Activated naive CD4-positive, alpha-beta T cell treated with Interleukin-2 at 50 U/mL for 16 hours (primary cell): ENCODE measurements at regions not wholly inside any gene's neighbourhood (a gene's known extent, or its start where the extent isn't known, plus 50 kb on each side); places are given as distances from the start of the nearest gene placed in this dataset.

Experiments
- DNase-seq: peaks from one replicate; pipeline ENCODE4 v3.0.0-alpha.2; 2020

DNA sequence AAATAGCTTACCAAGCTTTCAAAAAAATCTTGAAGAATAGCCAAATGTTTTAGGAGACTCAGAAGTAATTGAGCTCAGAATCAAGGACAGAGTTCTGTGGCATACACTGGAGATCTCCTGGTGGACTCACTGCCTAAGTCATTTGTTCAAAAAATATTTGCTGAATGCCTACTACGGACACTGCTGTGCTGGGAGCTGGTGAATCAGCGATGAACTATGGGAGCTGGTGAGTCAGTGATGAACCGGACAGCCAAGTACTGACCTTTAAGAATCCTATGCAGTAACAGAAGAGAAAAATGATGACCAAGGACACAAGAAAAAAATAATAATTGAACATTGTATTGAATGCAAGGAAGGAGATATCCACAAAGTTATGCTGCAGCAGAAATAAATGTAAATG is 717.9 kb upstream of the CXADR start:
- no peak for DNase-seq

DNA sequence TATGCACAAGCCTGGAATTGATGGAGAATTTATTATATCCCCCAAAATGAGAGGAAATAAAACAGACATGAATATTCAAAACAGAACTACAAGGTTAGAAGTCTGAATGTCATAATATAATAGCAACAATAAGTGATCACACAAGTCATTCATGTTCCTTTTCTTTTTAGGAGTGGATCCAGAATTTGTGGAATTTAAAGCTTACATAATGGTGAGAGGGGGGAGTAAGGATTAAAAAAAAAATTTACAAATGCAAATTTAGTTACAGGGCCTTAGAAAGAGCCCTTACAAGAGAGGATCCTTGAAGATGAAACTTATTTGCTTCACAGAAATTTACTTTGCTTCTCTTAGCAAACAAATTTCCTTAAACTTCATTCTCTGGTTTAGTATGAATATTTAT is 716.1 kb upstream of the CXADR start:
- DNase-seq: no peak

DNA sequence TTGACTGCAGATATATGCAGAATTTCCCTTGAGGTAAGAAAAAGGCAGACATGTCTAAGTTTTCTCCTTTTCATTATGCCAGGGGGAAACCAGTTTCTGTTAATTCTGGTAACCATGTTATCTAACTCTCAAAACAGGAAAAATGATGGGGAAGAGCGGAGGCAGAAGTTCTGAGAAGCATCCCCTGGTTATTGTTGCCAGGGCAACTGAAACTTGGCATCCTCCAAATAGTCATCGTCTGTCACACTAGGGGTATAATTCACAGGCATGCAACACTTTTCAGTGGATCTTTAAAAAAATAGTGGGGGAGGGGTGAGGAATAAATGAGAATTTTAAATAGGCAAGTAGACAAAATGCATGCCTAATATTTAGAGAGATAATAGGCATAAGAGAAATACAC is 715.3 kb upstream of the CXADR start:
- no peak for DNase-seq

DNA sequence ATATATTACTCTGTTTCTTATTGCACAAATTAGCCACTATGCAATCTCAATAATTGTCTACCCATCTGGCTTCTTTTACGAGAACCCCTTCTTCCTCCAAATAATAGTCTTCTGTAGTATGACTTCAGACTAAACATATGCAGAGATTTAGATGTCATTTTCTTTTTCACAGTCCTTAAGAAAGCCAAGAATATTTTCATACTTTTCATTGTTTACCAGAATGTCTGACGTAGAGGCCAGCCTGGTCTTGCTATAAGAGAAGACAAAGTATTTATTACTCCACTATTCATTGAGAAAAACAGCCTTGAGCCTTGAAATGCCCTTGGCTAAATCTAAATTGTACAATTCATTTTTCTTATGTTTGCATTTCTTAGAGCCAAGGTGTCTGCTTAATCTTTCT is 714.9 kb upstream of the CXADR start:
- DNase-seq: no peak

DNA sequence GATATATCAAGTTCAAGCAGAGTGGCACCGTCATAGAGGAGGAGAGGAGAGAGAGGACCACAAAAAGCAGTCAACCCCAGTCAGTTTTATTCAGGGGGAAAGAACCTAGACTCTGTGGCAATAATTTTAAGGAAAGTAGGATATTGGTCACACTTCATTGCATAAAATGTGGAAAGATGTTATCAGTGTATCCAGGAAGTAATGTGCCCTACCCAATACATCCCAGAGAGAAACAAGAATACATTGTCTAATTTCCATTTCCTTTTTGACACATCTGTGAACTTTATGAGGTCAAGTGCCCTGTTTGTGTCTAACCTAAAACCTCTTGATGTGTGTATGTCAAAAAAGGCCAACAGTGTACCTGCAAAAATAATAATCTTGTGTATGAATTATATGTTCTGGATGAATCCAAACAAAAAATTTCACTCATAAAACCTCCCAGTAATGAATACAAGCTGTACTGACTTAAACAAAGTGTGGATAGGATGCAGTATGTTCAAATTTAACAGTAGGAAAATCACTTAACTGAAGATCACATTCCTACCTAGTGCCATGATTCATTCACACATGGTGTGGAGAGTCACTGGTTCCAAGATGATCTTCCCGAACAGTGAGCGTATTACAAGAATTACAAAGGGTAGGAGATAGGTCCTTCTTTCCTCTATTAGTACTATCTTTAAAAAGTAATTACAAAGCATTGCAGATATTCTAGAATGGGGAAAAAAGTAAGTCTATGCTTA is 712.1 kb upstream of the CXADR start:
- DNase-seq: no peak

DNA sequence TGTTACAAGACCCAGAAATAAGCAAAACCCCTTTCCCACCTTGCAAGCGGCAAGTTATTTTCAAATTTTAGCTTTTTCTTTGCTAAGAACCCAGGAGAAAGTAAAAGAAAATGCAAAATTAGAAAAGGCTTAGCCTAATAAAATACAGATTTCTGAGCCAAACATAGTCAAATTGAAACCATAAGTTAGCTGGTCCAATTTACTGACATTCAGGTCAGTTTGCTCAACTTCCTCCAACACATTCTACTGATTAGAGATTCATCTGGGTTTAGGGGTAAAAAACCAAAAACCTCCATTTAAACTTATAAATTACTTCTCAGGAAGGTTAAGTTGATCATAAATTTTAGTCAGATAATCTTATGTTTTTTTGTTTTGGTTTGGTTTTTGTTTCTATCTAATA is 701.8 kb upstream of the CXADR start:
- DNase-seq: no peak

DNA sequence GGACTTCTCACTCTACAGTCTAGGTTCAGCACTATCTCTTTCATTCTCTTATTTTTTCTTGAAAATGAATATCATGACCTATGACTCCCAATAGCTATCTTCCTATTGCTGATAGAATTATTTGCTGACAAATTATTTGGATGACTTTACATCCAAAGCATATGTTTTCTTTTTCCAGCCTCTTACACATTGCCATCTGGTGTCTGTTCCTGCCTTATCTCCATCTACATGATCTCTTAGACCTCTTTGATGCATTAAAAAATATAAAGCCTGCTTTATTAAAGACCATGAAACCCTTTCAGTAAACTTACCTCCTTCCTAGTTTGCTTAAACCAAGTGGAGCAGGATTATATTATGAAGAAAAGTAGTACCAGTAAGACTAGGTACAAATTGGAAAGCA is 700.9 kb upstream of the CXADR start:
- DNase-seq: no peak

DNA sequence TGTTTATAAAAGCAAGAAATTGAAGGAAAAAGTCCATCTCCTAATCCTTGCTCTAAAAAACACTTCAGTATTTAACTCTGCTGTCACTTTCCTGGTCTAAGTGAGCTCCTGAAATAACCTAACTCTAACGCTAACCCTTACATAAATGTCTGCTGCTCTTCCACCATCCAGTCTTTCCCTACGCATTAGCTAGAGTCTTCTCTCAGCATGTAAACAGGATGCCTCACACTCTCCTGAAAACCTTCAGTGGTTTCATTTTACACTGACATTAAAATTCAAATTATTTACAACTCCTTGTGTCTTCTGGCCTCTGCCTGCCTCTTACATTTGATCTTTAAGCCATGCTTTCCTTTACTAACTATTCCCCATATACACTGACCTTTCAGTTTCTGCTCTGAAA is 697.6 kb upstream of the CXADR start:
- DNase-seq: no peak

DNA sequence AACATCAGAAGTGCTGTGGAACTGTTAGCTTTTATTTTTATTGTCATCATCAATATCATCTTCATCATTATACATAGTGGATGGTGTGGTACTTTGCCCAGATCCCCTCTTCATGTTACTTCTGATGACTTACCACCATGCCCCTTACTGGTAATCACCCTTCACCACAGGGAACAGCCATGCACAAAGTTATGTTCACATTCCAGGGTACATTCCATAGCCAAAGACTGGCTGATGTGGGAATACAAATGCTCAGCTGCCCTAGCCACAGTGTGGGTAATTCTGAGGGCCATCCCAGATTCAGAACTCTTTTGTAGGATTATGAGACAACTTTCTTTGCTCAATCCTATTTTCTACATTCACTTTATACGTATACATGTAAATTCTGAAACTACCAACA is 691.3 kb upstream of the CXADR start:
- DNase-seq: no peak

DNA sequence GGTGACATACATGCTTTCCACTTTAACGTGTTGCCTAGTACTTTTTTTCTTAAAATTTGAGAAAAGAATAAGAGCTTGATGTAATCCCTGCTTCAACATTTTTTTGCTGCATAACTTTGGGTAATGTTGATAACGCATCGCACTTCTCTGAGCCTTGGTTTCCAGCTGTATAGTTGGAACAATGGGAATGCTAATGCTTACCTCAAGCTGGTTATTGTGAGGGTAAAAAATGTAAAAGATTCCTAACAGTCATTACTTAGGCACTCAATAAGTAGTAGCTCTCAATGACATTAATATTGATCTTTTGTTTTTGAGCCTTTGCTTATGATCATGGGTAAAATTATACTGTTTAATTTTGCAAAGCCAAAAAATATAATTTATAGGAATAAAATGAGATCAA is 683.3 kb upstream of the CXADR start:
- DNase-seq: no peak

DNA sequence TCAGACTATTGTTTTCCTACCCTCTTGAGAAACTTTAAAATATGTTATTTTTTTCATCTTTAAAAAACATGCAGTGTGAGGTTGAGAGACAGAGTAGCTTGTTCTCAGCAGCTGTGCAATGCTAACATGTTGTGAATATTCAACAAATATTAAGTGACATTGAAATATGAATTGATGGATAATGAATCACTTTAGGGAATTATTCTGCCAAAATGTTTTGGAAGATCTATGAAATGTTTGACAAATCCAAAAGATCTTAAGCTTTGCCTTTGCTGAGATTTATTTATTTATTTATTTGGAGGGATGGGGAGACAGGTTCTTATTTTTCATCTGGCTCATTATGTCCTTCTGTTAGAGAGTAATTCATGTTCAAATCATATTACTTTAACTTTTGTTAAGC is 680.1 kb upstream of the CXADR start:
- no peak for DNase-seq

DNA sequence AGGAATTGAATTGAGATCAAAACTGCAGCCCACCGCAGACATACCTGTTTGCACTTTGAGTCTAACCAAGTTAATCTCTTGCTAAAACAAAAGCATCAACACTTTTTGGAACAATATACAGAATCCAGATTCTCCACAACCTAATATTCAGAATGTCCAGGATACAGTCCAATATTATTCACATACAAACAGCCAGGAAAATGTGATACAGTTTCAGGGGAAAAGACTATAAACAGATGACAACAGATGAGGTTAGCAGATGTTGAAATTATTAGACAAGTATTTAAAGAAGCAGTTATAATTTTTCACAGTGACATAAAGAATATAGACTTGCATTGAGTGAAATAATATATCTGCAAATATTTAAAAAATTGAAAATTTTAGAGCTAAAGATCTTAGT is 678.1 kb upstream of the CXADR start:
- no peak for DNase-seq

DNA sequence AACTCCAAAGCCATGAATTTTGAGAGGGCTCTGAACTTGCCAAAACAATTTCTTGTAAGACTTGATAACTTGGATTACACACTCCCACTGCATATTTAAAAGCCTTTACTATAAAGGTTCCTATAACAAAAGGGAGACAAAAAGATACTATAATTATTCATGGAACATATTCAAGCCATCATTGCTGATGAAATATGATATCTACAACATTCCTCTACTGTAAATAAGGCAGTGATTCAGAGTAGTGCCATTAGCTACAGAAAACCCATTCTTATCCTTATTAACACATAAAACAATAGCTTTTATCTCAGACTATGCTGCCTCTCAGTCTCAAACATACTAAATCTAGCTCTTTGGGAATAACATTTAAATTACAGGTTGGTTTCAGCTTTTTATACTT is 675.5 kb upstream of the CXADR start:
- DNase-seq: no peak

DNA sequence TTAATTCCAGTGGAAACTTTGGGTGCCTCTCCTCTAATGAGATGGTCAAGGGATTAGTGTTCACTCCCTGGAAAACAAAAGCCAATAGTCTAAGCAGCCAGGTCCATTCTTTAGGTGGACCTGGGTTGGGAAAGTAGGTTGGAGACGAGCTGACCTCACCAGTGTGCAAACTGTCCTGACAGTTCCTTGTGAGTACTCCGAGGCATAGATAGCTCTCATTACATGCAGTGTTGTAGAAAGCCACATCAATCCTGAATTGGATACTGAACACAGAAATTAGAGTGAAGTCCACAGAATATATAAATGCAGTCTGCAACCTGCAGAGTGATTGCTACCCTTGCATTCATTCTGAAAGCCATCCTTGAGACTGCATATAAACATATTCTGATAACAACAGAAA is 675.1 kb upstream of the CXADR start:
- no peak for DNase-seq

DNA sequence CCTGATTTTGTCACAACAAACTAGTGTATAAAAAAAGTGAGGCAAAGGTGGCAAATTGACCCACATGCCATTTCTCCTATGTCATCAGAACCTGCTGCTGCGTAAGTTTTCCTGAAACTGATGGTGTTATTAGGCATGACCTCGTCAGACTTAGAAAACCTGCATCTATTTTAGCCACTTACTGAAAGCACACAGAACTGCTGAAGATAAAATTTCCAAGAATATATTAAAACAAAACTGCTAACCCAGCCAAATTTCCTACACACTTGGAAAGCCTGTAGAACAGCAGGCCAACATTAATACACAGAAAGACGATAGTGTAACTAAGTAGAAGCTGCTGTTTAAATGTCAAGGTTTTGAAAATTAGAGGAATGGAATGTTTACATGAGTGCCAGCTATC is 674.5 kb upstream of the CXADR start:
- no peak for DNase-seq

DNA sequence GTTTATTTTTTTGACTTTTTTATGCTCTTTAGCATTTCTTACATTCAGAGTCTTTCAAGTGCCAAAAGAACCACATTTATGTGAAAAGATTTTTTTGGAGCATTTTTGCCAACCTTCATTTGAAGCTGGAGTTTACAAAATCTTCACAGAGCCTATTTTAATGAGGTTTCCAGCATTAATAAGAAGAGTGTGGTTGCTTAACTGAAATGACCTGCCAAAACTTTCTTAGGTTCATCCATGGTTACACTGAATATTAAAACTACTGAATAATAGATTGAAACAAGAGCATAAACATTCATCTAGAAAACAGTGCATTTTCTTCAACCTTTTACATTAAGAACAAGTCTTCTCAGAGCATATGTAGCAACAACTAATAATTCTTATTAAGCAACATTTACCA is 672.3 kb upstream of the CXADR start:
- DNase-seq: no peak

DNA sequence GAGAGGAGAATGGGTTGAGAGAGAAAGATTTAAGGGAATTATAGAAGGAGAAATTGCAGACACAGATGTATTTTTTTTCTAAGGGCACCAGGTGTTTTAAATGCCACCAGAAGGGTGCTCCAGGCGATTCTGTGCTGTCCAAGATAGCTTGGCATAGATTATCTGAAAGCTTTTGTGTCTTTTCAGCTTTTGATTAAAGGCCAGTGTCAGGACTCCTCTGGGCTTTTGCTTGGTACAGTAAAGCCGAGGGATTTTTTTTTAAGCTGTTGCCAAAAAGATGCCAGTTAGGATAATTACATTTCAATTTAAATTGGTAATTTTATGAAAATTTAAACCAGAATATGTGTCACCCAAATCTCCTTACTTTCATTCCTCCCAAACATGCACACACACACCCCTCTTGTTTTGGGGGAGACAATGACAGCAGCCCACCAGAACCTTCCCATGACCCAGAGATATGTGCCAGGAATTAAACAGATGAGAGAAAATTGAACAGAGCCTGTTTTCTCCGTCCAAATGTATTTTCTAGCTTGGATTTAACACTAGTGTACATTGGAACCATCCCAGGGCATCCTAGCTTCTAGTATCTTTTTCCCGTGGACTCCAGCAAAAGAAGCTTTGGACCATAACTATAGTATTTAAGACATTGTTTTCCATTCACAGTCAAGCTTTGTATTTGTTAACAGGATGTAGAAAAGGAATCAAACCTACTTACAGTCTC is 670.7 kb upstream of the CXADR start:
- no peak for DNase-seq

DNA sequence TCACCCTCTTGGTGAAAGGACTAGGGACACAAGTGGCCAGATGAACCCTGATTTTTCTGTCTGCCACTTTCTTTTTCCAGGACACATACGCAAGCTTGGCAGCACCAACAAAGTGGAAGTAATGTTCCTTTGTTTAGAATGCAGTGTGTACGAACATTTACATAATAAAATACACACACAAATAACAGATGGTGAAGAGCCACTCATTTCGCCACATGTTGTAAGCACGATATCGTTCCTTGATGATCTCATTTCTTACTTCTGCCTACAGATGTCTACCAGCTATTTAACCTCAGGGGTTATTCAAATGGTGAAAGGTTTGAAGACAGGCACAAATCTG is 670.2 kb upstream of the CXADR start:
- no peak for DNase-seq

DNA sequence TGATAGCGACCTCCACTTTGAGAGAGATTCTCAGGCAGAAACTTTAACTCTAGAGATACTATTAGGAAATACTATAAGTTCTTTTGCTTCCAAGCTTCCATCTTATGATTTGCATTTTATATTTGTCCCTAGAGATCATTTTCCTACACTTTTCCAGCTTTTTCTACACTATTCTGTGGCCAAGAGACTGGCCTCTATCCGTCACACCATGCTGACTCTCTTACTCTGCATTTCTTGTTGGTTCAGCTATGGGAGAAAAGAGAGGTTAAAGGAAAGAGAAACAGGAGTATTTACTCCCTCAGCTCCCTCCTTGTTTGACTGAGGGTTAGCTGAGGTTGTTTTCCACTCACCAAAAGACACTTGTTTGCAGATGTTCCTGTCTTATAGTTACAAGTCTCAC is 665.6 kb upstream of the CXADR start:
- DNase-seq: no peak

DNA sequence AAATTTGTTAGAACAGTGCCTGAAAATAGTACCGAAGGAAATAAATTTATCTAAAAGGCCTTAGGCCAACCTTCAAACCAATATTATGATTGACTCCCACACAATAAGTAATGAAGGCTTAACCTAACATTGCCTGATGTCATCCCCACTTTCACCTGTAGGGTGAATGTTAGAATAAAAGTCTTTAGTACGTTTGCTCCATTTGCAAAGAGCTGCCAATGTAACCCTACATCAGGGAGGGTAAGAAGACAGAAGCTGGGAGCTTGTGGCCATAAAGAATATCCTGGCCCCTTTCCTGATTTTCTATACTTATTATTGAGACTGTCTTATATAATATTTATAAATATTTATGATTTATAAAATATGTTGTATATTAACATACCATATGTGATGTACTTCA is 661.8 kb upstream of the CXADR start:
- DNase-seq: no peak

DNA sequence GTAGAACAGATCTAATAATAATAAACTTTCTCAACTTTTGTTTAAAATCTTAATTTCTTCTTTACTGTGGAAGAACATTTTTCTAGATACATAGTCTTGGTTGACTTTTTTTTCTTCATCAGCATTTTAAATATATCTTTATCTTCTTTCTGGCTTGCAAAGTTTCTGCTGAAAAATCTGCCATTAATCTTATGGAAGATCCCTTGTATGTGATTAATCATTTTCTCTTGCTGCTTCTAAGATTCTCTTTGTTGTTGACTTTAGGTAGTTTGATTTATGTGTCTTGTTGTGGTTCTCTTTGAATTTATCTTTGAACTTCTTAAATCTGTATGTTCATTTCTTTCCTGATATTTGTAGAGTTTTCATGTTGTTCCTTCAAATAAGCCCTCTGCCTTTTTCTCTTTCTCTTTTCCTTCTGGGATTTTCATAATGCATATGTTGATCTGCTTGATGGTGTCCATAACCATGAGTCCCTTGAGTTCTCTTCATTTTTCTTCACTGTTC is 657.6 kb upstream of the CXADR start:
- DNase-seq: no peak

DNA sequence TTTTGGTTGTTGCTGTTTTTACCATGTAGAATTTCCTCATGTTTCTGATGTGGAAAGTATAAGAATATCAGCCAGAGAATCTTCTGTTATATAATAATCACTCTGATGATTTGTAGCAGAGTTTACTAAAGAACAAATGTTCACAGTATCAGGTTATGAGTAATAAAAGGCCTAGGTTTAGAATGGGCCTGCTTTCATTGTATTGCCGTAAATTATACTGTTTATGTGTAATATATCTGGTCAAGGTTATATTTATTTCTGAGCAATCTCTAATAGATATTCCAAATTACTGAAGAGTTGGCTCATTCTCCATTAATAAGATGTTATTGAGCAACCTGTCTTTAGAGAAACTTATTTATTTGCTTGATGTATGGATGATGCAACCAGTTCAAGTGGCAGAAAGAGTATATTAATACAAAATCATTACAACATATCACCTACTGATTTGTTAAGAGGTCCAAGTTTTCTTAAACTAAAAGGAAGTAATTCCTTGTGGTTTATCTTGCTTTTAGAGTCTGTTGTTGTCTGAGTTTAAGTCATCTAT is 649.4 kb upstream of the CXADR start:
- no peak for DNase-seq

DNA sequence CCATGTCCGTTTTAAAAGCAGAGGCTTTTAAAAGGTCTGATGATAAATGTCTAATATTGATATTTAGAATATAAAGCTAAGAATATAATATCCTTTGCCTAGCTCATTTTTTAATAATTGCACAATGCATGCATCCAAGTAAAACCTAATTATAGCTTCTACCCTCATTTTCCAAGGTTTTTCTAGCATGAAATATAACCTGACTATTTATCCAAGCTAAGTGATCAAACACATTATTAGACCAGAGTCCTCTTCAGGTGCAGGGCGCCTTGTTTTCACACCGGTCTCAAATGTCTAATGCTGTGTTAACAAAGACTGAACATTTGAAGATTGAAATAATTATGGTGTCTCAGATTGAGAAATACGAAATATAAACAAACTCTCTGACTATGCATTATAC is 648.9 kb upstream of the CXADR start:
- DNase-seq: no peak

DNA sequence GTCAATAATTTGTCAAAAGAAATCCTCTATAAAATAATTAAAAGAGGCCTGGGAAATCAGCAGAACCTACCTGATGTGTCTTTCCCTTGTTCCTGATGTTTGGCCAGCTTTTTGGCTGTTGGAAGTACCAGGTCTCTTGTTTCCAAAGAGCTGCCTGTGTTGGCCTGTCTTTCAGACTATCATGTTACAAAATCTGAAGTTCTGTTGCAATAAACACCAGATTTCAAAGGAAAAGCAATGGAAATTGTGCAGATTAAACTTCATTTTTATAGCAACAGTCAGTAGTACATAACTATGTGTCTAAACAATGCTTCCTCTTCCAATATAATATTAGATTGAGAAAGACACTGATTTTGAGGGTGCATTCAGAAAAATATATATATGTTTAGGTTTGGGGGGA is 647.2 kb upstream of the CXADR start:
- DNase-seq: no peak

DNA sequence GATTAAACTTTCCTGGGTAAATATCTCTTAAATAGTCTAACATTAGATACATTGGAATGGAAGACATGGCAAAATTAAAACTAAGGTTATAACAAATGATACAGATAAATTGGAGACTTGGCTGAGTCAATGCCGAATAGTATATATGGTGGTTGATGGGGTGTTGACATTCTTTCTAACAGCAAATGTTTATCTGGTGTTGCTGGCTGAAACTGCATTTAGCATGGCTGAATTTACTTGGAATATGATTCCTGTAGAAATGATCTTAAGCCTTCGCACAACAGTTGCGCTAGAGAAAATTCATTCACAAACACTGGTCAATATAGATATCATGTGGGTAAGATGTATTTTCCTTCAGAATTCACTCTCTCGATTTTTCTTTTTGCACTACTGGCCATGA is 646.0 kb upstream of the CXADR start:
- no peak for DNase-seq
